HG03280 (cell line): ENCODE measurements at regions not wholly inside any gene's neighbourhood (a gene's known extent, or its start where the extent isn't known, plus 50 kb on each side); places are given as distances from the start of the nearest gene placed in this dataset.

Experiments used
- ATAC-seq: cut with Tn5 transposase; IDR thresholded peaks from one replicate; pipeline ENCODE4 v1.9.1; 2021; ENCODE audit warnings: mild to moderate bottlenecking, moderate library complexity; ENCODE audit not compliant: unreplicated experiment

GRCh38 chr9:80596579-80596978, 1024.8 kb downstream of the TLE4 start:
- ATAC-seq: no peak

GRCh38 chr9:80595192-80595591, 1023.4 kb downstream of the TLE4 start:
- no peak for ATAC-seq

- ATAC-seq: no peak
These were observed 1020.6 kb downstream of the TLE4 start for GRCh38 chr9:80592413-80592812.

GRCh38 chr9:80586786-80587330, 1015.1 kb downstream of the TLE4 start:
- ATAC-seq: no peak

- no peak for ATAC-seq
These were observed 1000.2 kb downstream of the TLE4 start for GRCh38 chr9:80571953-80572352.

- ATAC-seq: no peak
These were observed 997.5 kb downstream of the TLE4 start for GRCh38 chr9:80569236-80569635.

GRCh38 chr9:80561526-80561925, 989.8 kb downstream of the TLE4 start:
- no peak for ATAC-seq

- no peak for ATAC-seq
These were observed 989.2 kb downstream of the TLE4 start for GRCh38 chr9:80560976-80561375.

- no peak for ATAC-seq
These were observed 985.5 kb downstream of the TLE4 start for GRCh38 chr9:80557256-80557655.

- no peak for ATAC-seq
These were observed 984.9 kb downstream of the TLE4 start for GRCh38 chr9:80556631-80557030.

- ATAC-seq: no peak
These were observed 984.1 kb downstream of the TLE4 start for GRCh38 chr9:80555782-80556325.

GRCh38 chr9:80554856-80555255, 983.1 kb downstream of the TLE4 start:
- no peak for ATAC-seq

GRCh38 chr9:80554301-80554700, 982.5 kb downstream of the TLE4 start:
- ATAC-seq: no peak

- ATAC-seq: no peak
These were observed 981.2 kb downstream of the TLE4 start for GRCh38 chr9:80552931-80553330.

- ATAC-seq: no peak
These were observed 978.4 kb downstream of the TLE4 start for GRCh38 chr9:80550181-80550580.

- ATAC-seq: no peak
These were observed 975.8 kb downstream of the TLE4 start for GRCh38 chr9:80547613-80548012.

- ATAC-seq: no peak
These were observed 968.6 kb downstream of the TLE4 start for GRCh38 chr9:80540387-80540786.

GRCh38 chr9:80538976-80539375, 967.2 kb downstream of the TLE4 start:
- ATAC-seq: no peak

- ATAC-seq: no peak
These were observed 950.7 kb downstream of the TLE4 start for GRCh38 chr9:80522465-80522864.

GRCh38 chr9:80521151-80521550, 949.4 kb downstream of the TLE4 start:
- no peak for ATAC-seq

GRCh38 chr9:80520231-80520630, 948.5 kb downstream of the TLE4 start:
- ATAC-seq: no peak

GRCh38 chr9:80518441-80518840, 946.7 kb downstream of the TLE4 start:
- no peak for ATAC-seq

- ATAC-seq: no peak
These were observed 944.9 kb downstream of the TLE4 start for GRCh38 chr9:80516679-80517078.
